NB4 (cell line): ENCODE measurements at regions not wholly inside any gene's neighbourhood (a gene's known extent, or its start where the extent isn't known, plus 50 kb on each side); places are given as distances from the start of the nearest gene placed in this dataset.

Source experiments
- DNase-seq: peaks from one replicate; pipeline ENCODE4 v3.0.0; 2010; ENCODE audit warnings: low read depth
- H3K4me3 ChIP-seq: one replicate; pipeline ENCODE4 v1.5.1; 2011; ENCODE audit warnings: mild to moderate bottlenecking, low read depth, low read length, moderate library complexity
- MYC ChIP-seq: IDR thresholded peaks from 2 replicates; pipeline ENCODE4 v1.6.1; 2011; ENCODE audit warnings: low read depth, low read length
- POLR2A ChIP-seq: IDR thresholded peaks from 2 replicates; pipeline ENCODE4 v1.6.1; 2011; ENCODE audit warnings: mild to moderate bottlenecking; ENCODE audit not compliant: insufficient read length; ENCODE audit errors: extremely low read depth
- TF ChIP-seq, protein P1 (sequence below): IDR thresholded peaks from one replicate; pipeline ENCODE4 v1.5.1; 2012; ENCODE audit warnings: low read depth, low read length
- TF ChIP-seq, protein P2 (sequence below): IDR thresholded peaks from 2 replicates; pipeline ENCODE4 v1.6.1; 2011; ENCODE audit warnings: low read depth, low read length

- DNase-seq, result no peak
- H3K4me3 ChIP-seq, result no peak overlapping the region
- TF ChIP-seq POLR2A (no peak), MYC (no peak)
- TF ChIP-seq, protein P1, sequence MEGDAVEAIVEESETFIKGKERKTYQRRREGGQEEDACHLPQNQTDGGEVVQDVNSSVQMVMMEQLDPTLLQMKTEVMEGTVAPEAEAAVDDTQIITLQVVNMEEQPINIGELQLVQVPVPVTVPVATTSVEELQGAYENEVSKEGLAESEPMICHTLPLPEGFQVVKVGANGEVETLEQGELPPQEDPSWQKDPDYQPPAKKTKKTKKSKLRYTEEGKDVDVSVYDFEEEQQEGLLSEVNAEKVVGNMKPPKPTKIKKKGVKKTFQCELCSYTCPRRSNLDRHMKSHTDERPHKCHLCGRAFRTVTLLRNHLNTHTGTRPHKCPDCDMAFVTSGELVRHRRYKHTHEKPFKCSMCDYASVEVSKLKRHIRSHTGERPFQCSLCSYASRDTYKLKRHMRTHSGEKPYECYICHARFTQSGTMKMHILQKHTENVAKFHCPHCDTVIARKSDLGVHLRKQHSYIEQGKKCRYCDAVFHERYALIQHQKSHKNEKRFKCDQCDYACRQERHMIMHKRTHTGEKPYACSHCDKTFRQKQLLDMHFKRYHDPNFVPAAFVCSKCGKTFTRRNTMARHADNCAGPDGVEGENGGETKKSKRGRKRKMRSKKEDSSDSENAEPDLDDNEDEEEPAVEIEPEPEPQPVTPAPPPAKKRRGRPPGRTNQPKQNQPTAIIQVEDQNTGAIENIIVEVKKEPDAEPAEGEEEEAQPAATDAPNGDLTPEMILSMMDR, result no peak
- TF ChIP-seq, protein P2, sequence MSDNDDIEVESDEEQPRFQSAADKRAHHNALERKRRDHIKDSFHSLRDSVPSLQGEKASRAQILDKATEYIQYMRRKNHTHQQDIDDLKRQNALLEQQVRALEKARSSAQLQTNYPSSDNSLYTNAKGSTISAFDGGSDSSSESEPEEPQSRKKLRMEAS, result no peak
These were observed 327.8 kb downstream of the PDGFC start for GRCh38 chr4:156643826-156644225.

DNA sequence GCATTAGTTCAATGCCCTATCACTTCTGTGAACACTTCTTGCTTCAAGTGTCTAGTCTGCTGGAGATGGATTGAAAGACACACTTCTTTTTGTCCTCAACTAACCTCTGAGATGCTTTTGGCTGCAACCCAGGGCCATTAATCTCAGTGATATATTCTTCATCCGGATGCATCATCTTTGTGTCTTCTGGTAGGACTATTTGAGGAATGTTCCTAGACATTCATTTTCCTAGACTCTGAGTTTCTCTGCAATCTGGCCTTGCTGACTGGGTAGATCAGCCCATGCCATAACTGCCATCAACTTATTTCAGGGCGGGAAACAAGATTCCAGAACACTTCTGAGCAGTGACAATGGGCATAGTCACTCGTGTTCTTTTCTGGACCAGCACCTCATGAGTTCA, 329.4 kb downstream of the PDGFC start:
- H3K4me3 ChIP-seq, result no peak overlapping the region
- DNase-seq, result no peak
- TF ChIP-seq, protein P2, result no peak
- TF ChIP-seq POLR2A (no peak), MYC (no peak)
- TF ChIP-seq, protein P1, result no peak

GRCh38 chr4:156638925-156639605, 332.5 kb downstream of the PDGFC start:
- DNase-seq, result no peak
- TF ChIP-seq MYC (no peak), POLR2A (no peak)
- TF ChIP-seq, protein P1, result no peak
- TF ChIP-seq, protein P2, result no peak
- no peak overlapping the region for H3K4me3 ChIP-seq

DNA sequence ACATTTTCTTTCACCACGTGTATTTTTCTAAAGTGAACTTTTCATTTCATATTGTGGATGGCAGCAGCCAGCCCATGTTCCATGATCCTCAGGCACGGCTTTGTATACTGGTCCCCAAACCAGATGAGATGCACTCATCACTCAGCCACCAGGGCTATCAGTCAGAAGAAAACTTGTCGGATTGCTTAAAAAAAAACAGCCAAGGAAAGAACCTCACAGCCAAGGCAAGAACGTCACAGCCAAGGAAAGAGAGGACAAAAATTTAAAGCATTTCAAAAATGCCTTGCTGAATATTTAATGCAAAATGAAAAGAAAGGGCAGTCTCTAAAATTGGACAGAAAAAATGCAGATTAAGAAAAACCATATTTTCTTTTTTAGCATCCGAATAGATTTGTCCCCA, 333.3 kb downstream of the PDGFC start:
- no peak for TF ChIP-seq MYC
- TF ChIP-seq, protein P1, result no peak
- no peak for TF ChIP-seq POLR2A
- TF ChIP-seq, protein P2, result no peak
- DNase-seq, result no peak
- no peak overlapping the region for H3K4me3 ChIP-seq

DNA sequence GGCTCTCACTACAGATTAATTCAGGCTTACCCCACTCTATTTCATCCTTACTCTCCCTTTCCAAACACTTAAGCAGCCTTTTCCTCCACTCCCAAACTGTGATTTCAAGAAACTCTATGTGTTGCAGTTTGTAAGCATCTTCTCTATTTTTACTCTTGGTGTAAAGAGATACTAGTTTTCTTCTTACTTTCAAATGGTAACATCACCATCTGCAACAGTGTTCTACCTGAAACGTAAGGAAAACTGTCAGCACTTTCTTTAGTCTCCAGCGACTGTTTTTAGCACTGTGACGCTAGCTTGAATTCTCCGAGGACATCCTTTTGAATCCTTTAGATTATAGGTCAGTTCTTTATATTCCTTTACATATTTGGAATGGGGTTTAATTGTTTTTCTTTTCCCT, 335.2 kb downstream of the PDGFC start:
- TF ChIP-seq POLR2A, result no peak
- no peak for TF ChIP-seq MYC
- TF ChIP-seq, protein P1, result no peak
- TF ChIP-seq, protein P2, result no peak

DNA sequence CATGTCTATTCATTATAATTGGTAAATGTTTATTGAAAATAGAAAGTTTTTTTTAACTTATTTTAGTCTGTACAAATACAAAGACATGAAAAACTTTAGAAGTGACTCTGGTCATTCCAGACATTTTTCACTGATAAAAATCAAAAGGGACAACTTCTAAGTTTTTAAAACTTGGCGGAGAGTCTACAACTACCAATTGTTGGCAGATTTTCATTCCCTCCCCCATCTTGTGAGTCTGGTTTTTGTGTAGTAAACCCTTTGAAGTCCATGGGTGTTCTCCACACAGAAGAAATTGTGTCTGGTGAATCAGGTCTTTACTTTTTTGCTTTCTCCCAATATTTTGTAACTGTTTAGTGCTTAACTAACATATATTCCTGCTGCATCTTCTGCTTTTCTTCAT, 336.5 kb downstream of the PDGFC start:
- H3K4me3 ChIP-seq, result no peak overlapping the region
- TF ChIP-seq, protein P2, result no peak
- TF ChIP-seq POLR2A (no peak), MYC (no peak)
- DNase-seq, result no peak

More for the DNA sequence above, 335.2 kb downstream of the PDGFC start:
- no peak for DNase-seq
- no peak overlapping the region for H3K4me3 ChIP-seq
